ENCODE measurements at regions not wholly inside any gene's neighbourhood (a gene's known extent, or its start where the extent isn't known, plus 50 kb on each side); places are given as distances from the start of the nearest gene placed in this dataset.
"Not testable (repeated sequence)": the region's sequence is repeated elsewhere in the genome, so short reads cannot be mapped to it uniquely, and the experiment has no call there.

- H2AFZ ChIP-seq (ENCODE audit: low read length, unreplicated experiment); H3K27me3 ChIP-seq (ENCODE audit: insufficient read depth, low read length); H3K4me3 ChIP-seq (ENCODE audit: low read depth, low read length); H3K27ac ChIP-seq (ENCODE audit: low read depth, low read length); H3K36me3 ChIP-seq (ENCODE audit: insufficient read depth, low read length): not testable (repeated sequence)
- H3K4me1 ChIP-seq (ENCODE audit: control insufficient read depth, insufficient read depth, low read length, unreplicated experiment), result peaks cover 10% of the 10 kb centered on the region
- H3K79me2 ChIP-seq (ENCODE audit: control insufficient read depth, insufficient read depth, low read length, unreplicated experiment), result peaks cover 24% of the 10 kb centered on the region
These were observed 234.9 kb upstream of the PLGLB2 start for GRCh38 chr2:87512864-87513530.

GRCh38 chr2:87514034-87514433, 233.9 kb upstream of the PLGLB2 start:
- H3K79me2 ChIP-seq (ENCODE audit: control insufficient read depth, insufficient read depth, low read length, unreplicated experiment), result peaks cover 24% of the 10 kb centered on the region
- not testable (repeated sequence) for H3K36me3 ChIP-seq (ENCODE audit: insufficient read depth, low read length); H3K27ac ChIP-seq (ENCODE audit: low read depth, low read length); H3K4me3 ChIP-seq (ENCODE audit: low read depth, low read length); H3K4me1 ChIP-seq (ENCODE audit: control insufficient read depth, insufficient read depth, low read length, unreplicated experiment); H2AFZ ChIP-seq (ENCODE audit: low read length, unreplicated experiment); H3K27me3 ChIP-seq (ENCODE audit: insufficient read depth, low read length)

DNA sequence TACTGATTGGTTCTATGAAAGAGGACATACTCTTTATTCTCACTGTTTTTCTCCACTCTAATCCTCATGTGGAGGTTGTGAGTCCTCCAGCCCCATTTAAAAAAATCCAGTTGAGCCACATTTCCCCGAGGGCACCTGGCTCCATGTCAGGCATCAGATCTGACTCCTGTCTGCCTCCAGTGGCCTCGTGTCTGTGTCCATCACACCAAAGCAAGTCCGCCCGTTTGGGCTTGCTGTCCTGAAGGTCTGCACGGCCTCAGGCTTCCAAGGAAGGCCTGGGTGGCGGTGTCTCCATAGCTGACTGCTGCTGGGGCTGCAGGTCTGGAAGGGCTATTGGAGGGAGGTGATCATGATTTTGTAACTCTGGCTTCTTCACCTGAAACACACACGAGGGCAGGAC, 233.4 kb upstream of the PLGLB2 start:
- not testable (repeated sequence) for H3K27ac ChIP-seq (ENCODE audit: low read depth, low read length); H3K4me1 ChIP-seq (ENCODE audit: control insufficient read depth, insufficient read depth, low read length, unreplicated experiment); H3K27me3 ChIP-seq (ENCODE audit: insufficient read depth, low read length); H2AFZ ChIP-seq (ENCODE audit: low read length, unreplicated experiment); H3K4me3 ChIP-seq (ENCODE audit: low read depth, low read length); H3K36me3 ChIP-seq (ENCODE audit: insufficient read depth, low read length)
- H3K79me2 ChIP-seq (ENCODE audit: control insufficient read depth, insufficient read depth, low read length, unreplicated experiment), result peaks cover 19% of the 10 kb centered on the region

- not testable (repeated sequence) for H3K27me3 ChIP-seq (ENCODE audit: insufficient read depth, low read length); H2AFZ ChIP-seq (ENCODE audit: low read length, unreplicated experiment); H3K27ac ChIP-seq (ENCODE audit: low read depth, low read length); H3K4me1 ChIP-seq (ENCODE audit: control insufficient read depth, insufficient read depth, low read length, unreplicated experiment); H3K36me3 ChIP-seq (ENCODE audit: insufficient read depth, low read length); H3K4me3 ChIP-seq (ENCODE audit: low read depth, low read length)
- peaks cover 19% of the 10 kb centered on the region for H3K79me2 ChIP-seq (ENCODE audit: control insufficient read depth, insufficient read depth, low read length, unreplicated experiment)
These were observed 232.7 kb upstream of the PLGLB2 start for GRCh38 chr2:87515226-87515625.

- not testable (repeated sequence) for H3K36me3 ChIP-seq (ENCODE audit: insufficient read depth, low read length); H3K4me3 ChIP-seq (ENCODE audit: low read depth, low read length); H3K27ac ChIP-seq (ENCODE audit: low read depth, low read length); H3K27me3 ChIP-seq (ENCODE audit: insufficient read depth, low read length); H2AFZ ChIP-seq (ENCODE audit: low read length, unreplicated experiment); H3K4me1 ChIP-seq (ENCODE audit: control insufficient read depth, insufficient read depth, low read length, unreplicated experiment)
- H3K79me2 ChIP-seq (ENCODE audit: control insufficient read depth, insufficient read depth, low read length, unreplicated experiment), result peaks cover 16% of the 10 kb centered on the region
These were observed 232.0 kb upstream of the PLGLB2 start for GRCh38 chr2:87515875-87516274.

GRCh38 chr2:87516369-87516967, 231.4 kb upstream of the PLGLB2 start:
- H3K27ac ChIP-seq (ENCODE audit: low read depth, low read length); H3K4me3 ChIP-seq (ENCODE audit: low read depth, low read length); H3K27me3 ChIP-seq (ENCODE audit: insufficient read depth, low read length); H3K36me3 ChIP-seq (ENCODE audit: insufficient read depth, low read length); H3K4me1 ChIP-seq (ENCODE audit: control insufficient read depth, insufficient read depth, low read length, unreplicated experiment); H2AFZ ChIP-seq (ENCODE audit: low read length, unreplicated experiment): not testable (repeated sequence)
- H3K79me2 ChIP-seq (ENCODE audit: control insufficient read depth, insufficient read depth, low read length, unreplicated experiment), result peaks cover 20% of the 10 kb centered on the region

- H2AFZ ChIP-seq (ENCODE audit: low read length, unreplicated experiment); H3K4me3 ChIP-seq (ENCODE audit: low read depth, low read length); H3K4me1 ChIP-seq (ENCODE audit: control insufficient read depth, insufficient read depth, low read length, unreplicated experiment); H3K27ac ChIP-seq (ENCODE audit: low read depth, low read length); H3K27me3 ChIP-seq (ENCODE audit: insufficient read depth, low read length); H3K36me3 ChIP-seq (ENCODE audit: insufficient read depth, low read length): not testable (repeated sequence)
- peaks cover 20% of the 10 kb centered on the region for H3K79me2 ChIP-seq (ENCODE audit: control insufficient read depth, insufficient read depth, low read length, unreplicated experiment)
These were observed 230.4 kb upstream of the PLGLB2 start for GRCh38 chr2:87517438-87517837.

GRCh38 chr2:87518066-87518465, 229.8 kb upstream of the PLGLB2 start:
- not testable (repeated sequence) for H3K4me1 ChIP-seq (ENCODE audit: control insufficient read depth, insufficient read depth, low read length, unreplicated experiment); H3K27me3 ChIP-seq (ENCODE audit: insufficient read depth, low read length); H3K4me3 ChIP-seq (ENCODE audit: low read depth, low read length); H3K27ac ChIP-seq (ENCODE audit: low read depth, low read length); H3K36me3 ChIP-seq (ENCODE audit: insufficient read depth, low read length); H2AFZ ChIP-seq (ENCODE audit: low read length, unreplicated experiment)
- peaks cover 18% of the 10 kb centered on the region for H3K79me2 ChIP-seq (ENCODE audit: control insufficient read depth, insufficient read depth, low read length, unreplicated experiment)

DNA sequence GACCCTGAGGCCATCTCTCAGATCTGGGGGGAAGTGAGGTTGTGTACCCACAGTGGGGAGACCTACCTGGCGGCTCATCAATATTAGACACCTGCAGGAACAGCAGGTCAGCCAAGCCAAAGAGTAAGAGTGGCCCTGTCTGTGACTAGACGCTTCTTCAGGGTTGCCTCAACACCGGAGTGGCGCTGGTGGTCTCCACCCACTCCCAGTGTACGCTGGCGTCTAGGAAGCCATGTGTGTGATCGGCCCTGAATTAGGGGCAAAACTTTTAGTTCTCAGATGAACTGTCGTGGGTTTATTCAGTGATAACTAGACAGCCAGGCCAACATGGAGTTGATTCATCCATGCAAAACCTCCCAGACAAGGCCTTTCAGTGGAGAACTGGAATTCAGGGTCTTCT, 229.3 kb upstream of the PLGLB2 start:
- H3K27me3 ChIP-seq (ENCODE audit: insufficient read depth, low read length); H3K27ac ChIP-seq (ENCODE audit: low read depth, low read length); H3K4me1 ChIP-seq (ENCODE audit: control insufficient read depth, insufficient read depth, low read length, unreplicated experiment); H2AFZ ChIP-seq (ENCODE audit: low read length, unreplicated experiment); H3K36me3 ChIP-seq (ENCODE audit: insufficient read depth, low read length); H3K4me3 ChIP-seq (ENCODE audit: low read depth, low read length): not testable (repeated sequence)
- H3K79me2 ChIP-seq (ENCODE audit: control insufficient read depth, insufficient read depth, low read length, unreplicated experiment), result peaks cover 18% of the 10 kb centered on the region

- H3K4me1 ChIP-seq (ENCODE audit: control insufficient read depth, insufficient read depth, low read length, unreplicated experiment); H3K27ac ChIP-seq (ENCODE audit: low read depth, low read length); H2AFZ ChIP-seq (ENCODE audit: low read length, unreplicated experiment); H3K36me3 ChIP-seq (ENCODE audit: insufficient read depth, low read length); H3K4me3 ChIP-seq (ENCODE audit: low read depth, low read length); H3K27me3 ChIP-seq (ENCODE audit: insufficient read depth, low read length): not testable (repeated sequence)
- peaks cover 18% of the 10 kb centered on the region for H3K79me2 ChIP-seq (ENCODE audit: control insufficient read depth, insufficient read depth, low read length, unreplicated experiment)
These were observed 228.5 kb upstream of the PLGLB2 start for GRCh38 chr2:87519158-87520011.

DNA sequence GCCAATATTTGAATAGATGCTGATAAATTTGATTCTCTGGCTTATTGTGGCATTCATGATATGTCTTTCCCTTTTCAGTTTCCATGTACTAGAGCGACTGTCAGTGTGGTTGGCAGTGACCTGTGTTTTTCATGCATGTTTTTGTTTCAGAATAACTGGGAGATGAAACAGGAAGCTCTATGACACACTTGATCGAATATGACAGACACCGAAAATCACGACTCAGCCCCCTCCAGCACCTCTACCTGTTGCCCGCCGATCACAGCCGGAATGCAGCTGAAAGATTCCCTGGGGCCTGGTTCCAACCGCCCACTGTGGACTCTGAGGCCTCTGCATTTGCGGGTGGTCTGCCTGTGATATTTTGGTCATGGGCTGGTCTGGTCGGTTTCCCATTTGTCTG, 226.8 kb upstream of the PLGLB2 start:
- not testable (repeated sequence) for H3K4me1 ChIP-seq (ENCODE audit: control insufficient read depth, insufficient read depth, low read length, unreplicated experiment); H3K4me3 ChIP-seq (ENCODE audit: low read depth, low read length); H3K27ac ChIP-seq (ENCODE audit: low read depth, low read length); H3K27me3 ChIP-seq (ENCODE audit: insufficient read depth, low read length); H2AFZ ChIP-seq (ENCODE audit: low read length, unreplicated experiment); H3K36me3 ChIP-seq (ENCODE audit: insufficient read depth, low read length)
- peaks cover 16% of the 10 kb centered on the region for H3K79me2 ChIP-seq (ENCODE audit: control insufficient read depth, insufficient read depth, low read length, unreplicated experiment)

All from ACC112 (cell line).